ENCODE measurements at regions not wholly inside any gene's neighbourhood (a gene's known extent, or its start where the extent isn't known, plus 50 kb on each side); places are given as distances from the start of the nearest gene placed in this dataset.

- no peak for DNase-seq
Measured at GRCh38 chr3:46112984-46113383, 85.7 kb upstream of the XCR1 start.

DNA sequence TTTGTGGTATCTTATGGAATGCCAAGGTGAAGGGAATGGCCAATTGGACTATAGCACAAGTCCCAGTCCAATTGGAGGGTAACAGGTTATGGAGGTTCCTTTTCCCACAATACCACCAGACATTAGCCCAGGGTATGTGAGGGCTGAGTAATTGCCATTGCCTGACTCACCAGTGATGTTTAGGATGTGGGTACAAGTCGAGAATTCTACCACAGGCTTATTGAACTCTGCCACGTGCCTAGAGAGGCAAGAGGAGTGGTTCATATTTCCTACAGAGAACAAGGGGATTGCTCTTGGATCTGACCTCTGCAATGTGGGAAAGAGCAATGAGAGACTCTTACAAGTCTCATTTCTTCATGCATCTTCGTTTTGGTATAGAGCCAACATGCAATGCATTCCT lies 85.0 kb upstream of the XCR1 start:
- DNase-seq, result no peak

- no peak for DNase-seq
Measured at GRCh38 chr3:46110701-46111493, 83.6 kb upstream of the XCR1 start.

GRCh38 chr3:46107682-46108081 lies 80.4 kb upstream of the XCR1 start:
- DNase-seq, result no peak

- no peak for DNase-seq
Measured at GRCh38 chr3:46105306-46105919, 78.1 kb upstream of the XCR1 start.

DNA sequence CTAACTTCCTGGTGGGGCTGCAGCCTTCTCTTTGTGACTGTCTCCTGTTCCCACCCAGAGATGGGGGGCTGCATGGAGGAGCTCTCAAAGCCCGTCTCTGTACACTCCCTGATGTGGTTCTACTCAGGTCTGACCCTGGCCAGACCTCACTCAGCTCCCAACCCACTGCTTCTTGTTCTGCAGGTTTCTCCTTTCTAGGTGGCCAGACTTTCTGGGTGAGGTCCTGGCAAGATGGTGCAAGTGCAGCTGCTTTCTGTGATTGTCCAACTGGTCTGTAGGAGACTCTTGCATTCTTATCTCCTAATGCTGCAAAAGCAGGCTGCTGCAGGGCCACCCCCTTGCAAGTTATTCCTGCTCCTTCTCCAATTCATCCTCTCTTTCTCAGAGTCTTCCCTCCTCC lies 77.4 kb upstream of the XCR1 start:
- DNase-seq, result no peak

DNA sequence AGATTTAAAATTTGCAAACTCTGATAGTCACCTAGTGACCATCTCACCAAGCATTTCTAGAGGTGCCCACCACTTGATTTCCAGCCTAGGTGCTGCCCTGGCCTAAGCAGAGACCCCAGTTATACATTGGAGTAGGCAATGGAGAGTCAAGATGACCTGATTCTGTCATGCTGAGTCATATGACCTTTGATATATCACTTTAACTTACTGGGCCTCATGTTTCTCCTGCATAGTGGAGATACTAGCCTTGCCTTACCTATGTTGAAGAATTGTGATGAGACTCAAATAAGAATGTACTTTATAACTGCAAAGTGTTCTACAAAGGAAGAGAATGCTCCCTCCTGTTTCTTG lies 75.5 kb upstream of the XCR1 start:
- no peak for DNase-seq

GRCh38 chr3:46102059-46102779 lies 74.9 kb upstream of the XCR1 start:
- DNase-seq, result no peak

DNA sequence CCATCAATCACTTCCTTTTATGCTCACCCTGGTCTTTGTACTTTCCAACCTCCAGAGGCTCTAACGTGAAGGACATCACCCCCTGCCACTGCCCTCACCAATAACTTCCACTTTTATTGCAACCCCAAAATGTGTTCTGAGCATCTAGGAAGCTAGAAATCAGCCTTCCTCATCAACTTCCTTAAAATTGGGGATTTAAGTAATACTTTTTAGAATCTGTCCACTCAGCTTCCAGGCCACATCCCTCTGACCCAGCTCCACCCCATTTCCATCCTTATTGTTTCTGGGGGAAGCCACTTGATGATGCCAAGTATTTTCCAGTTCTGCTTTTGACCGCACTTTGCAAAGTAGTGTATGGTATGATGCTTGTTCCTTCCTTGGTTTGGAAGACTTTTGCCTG lies 73.5 kb upstream of the XCR1 start:
- no peak for DNase-seq

- DNase-seq, result peak; percentile 40
Measured at GRCh38 chr3:46098319-46098761, 71.1 kb upstream of the XCR1 start.

DNA sequence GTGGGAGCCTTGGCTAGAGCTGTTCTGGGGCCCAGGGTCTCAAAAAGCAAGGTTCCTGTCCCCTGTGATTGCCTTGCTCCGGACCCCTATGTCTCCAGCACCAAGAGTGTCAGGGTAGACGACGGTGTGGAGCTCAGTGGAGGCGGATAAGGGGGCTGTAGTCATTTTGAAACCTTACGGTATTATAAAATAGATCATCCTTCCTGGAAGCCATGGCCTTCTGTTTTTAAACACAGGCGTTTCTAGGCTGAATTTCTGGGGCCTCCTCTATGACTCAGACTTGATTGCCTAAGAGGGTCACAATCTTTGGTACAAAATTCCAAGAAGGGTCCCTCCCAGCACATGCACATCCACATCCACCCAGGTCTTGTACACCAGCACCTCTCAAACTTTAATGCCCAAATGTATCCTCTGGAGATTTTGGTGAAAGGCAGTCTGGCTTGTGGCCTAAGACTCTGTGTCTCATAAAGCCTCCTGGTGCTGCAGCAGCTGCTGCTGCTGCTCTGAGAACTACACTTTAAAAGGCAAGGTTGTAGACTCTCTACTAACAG lies 70.5 kb upstream of the XCR1 start:
- DNase-seq, result peak; percentile 29

- DNase-seq, result no peak
Measured at GRCh38 chr3:46096781-46097180, 69.5 kb upstream of the XCR1 start.

GRCh38 chr3:46096336-46096735 lies 69.1 kb upstream of the XCR1 start:
- DNase-seq, result no peak

DNA sequence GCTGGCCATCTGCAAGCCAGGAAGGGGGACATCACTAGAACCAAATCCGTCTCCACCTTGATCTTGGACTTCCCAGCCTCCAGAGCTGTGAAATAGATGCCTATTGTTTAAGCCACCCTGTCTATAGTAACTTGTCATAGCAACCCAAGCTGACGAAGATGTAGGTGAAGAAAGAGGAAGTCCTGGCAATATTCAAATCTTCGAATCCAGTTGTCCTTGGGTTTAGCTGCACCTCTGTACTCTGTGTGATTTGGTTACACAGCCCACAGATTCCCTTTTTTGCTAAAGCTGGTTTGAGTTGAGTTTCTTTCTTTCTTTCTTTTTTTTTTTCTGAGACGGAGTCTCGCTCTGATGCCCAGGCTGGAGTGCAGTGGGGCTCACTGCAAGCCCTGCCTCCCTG lies 68.0 kb upstream of the XCR1 start:
- no peak for DNase-seq

- DNase-seq, result no peak
Measured at GRCh38 chr3:46094506-46094905, 67.2 kb upstream of the XCR1 start.

DNA sequence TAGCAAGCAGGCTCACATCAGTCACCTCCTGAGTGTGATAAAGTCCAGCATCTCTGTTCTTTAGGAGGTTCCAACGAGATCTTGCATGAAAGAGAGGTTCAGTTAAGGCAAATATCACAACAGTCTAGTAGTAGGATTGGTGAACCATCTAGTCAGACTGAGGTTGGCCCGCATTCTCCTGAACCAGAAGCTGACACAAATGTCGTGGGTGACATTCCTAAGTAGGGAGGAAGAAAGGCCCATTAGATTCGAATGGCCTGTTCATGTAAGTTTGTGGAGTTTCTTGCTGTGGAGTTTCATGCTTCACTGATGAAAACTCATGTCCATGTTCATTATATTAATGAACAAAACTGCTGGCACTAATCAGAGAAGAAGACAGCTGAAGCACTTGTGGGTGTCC lies 66.7 kb upstream of the XCR1 start:
- no peak for DNase-seq

GRCh38 chr3:46093327-46093942 lies 66.2 kb upstream of the XCR1 start:
- no peak for DNase-seq

DNA sequence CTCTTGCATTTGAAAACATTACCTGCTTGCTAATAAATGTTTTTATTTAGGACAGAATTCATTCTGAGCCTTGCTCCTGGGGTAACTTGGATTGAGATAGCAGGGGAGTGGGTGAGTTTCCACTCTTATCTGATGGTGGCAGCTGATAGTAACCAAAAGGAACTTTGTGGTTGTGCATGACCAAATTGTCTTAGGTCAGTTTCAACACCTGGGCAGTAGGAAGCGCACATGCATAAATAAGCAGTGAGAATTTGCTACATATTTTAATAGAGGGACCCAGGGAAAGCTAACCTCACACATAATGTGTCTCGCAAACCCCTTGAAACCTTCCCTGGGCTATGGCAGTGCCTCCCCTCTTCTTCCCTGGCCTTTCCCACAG lies 65.4 kb upstream of the XCR1 start:
- no peak for DNase-seq

DNA sequence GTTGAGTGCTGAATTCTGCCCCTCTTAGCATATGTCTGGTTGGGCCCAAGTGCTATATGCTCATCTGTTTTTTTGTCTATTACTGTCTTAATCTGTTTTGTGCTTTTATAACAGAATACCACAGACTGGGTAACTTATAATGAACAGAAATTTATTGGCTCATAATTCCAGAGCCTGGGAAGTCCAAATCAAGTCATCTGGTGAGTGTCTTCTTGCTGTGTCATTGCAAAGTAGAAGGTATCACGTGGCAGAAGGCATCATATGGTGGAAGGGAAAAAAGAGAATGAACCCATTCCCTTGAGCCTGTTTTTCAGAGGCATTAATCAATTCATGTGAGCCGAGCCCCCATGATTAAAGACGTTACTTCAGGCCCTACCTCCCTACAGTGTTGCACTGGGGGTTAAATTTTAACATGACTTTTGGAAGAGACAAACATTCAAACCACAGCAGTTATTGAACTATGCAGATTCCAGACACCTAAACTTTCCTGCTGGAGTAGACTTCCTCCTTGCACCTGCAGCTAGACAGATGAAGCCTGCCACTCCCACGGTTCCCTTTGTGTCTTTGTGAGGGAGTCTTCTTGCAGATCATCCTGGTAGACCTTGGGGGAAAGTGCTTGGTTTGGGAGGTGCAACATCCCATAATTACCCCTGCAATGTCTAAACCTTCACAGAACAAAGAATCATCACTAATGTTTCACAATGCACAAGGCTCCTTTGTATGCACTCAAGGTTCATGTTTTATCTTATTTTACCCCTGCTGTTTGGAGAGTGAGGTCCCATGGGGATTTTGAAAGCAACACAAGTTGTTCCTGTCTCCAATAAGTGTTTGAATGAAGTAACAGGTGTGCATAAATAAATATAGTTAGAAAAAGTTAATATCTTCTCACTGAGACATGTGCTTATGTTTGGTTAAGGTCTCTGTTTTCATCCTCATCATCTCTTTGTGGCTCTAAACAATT lies 64.7 kb upstream of the XCR1 start:
- DNase-seq, result no peak

DNA sequence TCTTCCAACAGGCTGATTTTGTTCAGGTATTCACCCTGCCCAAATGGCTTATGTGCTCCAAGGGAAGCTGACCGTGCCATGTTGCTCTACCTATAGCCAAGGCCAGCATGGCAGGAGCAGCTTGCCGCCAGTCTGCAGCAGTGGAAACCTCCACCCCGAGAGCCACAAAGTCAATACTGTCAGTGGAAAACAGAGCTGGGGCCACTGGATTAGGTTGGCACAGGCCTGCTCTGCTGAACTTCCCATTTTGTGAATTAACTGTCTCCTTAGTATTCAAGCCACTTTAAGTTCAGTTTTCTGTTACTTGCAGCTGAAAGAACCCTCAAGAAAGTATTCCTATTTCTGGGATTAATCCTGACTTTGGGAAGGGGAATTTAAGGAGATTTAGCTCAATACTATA lies 63.8 kb upstream of the XCR1 start:
- no peak for DNase-seq

GRCh38 chr3:46090161-46090591 lies 62.9 kb upstream of the XCR1 start:
- no peak for DNase-seq
